ENCODE measurements at regions not wholly inside any gene's neighbourhood (a gene's known extent, or its start where the extent isn't known, plus 50 kb on each side); places are given as distances from the start of the nearest gene placed in this dataset.

DNA sequence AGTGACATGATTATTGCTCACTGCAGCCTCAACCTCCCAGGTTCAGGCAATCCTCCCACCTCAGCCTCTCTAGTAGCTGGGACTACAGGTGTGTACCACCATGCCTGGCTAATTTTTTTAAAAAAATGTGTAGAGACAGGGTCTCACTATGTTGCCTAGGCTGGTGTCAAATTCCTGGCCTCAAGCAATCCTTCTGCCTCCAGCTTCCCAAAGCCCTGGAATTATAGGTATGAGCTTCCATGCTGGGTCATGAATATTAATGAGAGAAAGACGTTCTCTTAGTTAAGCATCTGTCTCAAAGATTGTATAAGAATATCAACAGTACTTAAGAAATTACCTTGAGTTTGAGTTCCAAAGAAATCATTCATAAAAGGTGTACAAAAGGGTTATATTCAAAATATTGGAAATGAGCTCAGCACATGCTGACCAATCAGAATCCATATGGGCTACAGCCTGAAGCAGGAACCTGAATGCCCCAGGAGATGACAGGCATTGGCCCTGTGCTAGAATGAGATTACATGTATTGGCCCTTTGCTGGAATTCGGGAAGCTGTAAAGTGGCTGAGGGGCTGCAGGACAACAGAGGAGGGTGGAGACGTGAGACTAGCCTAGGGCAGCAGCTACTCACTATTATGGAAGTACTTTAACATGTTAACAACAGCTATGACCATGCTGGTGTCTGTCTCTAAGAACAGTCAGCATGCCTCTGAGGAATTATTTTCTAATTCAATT lies 157.0 kb upstream of the CPNE8 start:
- no peak for DNase-seq (ENCODE audit: low read depth)

DNA sequence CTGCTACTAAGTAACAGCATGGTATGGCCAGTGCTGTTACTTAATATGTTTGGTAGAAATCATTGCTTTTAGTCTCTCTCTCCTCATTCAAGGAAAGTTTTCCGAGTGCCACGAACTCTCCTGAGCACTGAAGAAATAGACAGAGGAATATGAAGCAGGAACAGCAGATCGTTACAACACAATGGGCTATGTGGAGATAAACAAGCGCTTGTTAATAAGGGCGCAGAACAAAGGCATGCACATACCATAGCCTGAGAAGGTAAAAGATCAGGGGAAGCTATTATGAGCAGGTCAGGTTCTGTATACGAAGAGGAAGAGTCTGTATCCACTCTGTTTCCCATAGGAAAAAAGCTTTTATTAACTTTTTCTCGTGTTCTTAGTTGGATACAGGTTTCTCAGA lies 156.2 kb upstream of the CPNE8 start:
- no peak overlapping the region for H3K4me3 ChIP-seq (ENCODE audit: low read depth, low read length)
- no peak for DNase-seq (ENCODE audit: low read depth)

More for the DNA sequence above, 157.0 kb upstream of the CPNE8 start:
- H3K4me3 ChIP-seq (ENCODE audit: low read depth, low read length): no peak overlapping the region

DNA sequence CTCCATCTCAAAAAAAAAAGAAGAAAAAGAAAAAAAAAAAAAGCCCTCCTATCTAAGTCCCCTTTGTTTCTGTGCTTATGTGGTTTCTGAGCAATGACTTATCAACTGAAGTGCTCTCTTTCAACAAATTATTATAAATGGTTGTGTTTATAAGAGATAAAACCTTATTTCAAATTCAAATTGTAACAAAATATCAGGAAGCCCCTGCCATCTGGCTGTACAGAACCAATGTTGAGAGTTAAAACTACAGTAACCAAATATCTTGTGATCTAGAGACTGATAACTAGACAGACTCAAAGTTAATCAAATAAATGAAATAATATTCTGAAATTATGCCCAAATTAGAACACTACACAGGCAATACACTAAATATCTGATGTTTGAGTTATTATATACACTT lies 143.0 kb upstream of the CPNE8 start:
- DNase-seq (ENCODE audit: low read depth): no peak
- H3K4me3 ChIP-seq (ENCODE audit: low read depth, low read length): no peak overlapping the region

DNA sequence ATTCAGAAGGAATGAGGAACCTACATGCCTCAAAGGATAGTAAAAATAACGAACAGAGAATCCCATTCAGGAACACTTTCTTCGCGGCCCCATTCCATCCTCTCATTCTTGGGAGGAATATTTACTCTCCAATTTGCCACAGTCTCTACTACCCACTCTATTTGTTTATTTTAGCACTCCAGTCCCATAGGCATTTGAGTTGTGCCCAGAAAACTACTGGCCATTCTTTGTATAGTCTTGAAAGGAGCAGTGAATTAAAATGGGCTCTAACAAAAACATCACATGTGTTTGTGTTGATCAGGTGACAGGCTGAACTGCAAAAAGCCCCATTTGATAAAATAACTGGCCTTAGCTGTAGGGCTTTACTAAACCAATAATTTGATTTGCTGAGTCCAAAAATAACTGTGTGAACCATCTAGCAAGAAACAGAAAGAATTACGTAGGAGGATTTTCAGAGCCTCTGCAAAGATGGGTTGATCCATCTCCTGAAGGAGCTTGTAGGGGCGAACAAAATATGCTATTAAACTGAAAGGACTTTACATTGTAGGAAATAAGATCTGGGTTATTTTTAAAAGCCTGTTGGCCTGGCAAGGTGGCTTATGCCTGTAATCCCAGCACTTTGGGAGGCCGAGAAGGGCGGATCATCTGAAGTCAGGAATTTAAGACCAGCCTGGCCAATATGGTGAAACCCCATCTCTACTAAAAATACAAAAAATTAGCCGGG lies 142.3 kb upstream of the CPNE8 start:
- DNase-seq (ENCODE audit: low read depth): no peak
- H3K4me3 ChIP-seq (ENCODE audit: low read depth, low read length): no peak overlapping the region

DNA sequence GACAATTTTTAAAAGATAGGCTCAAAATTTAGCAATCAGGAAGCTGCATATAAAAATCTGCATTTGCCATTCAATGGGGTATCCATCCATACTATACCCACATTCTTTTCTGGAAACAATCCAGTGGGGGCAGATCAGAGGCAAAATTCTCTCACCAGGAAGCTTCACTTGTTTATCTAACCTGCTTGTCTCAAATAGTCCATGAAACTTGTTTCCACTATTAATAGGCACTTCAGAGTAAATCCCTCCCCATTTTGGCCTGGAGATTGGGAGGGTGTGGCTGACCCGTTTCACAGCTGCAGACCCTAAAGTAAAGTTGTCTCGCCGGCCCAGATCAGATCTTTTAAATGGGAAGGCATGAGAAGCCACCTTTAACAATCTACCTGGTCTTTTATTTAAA lies 139.4 kb upstream of the CPNE8 start:
- no peak overlapping the region for H3K4me3 ChIP-seq (ENCODE audit: low read depth, low read length)
- DNase-seq (ENCODE audit: low read depth): no peak

DNA sequence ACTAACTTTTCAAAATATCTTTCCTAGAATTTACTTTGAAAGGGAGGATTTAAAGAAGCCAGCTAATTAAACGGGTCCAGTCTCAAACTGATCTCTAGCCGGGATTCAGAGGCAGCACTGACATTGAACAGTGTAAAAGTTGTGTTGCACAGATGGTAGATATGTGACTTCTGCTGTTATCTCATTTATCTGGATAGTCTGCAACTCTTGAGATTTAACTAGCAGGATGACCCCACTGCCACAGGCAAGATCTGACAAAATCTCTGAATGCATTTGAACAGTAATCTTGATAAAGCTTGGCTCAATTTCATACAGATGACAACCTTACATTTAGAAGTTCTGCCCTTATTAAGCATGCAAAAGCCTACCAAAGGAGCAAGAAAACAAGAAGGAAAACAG lies 138.0 kb upstream of the CPNE8 start:
- DNase-seq (ENCODE audit: low read depth): no peak

DNA sequence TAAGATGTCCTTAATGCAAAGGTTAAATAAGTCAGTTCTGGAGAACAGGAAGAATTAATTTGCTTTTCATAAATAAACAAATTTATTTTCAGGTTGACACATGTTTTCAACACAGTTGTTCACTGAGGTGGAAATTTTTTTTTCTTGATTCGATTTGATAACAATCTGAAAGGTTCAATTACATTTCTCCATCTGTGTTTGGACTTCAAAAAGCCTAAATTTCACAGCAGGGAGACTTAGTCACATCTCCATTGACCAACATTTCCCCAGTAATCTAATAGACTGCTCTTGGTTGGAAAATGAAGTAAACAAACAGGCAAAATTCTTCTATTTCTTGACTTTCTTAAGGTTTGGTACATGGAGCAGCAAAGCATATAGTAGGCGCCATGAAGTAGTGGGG lies 134.9 kb upstream of the CPNE8 start:
- no peak overlapping the region for H3K4me3 ChIP-seq (ENCODE audit: low read depth, low read length)
- DNase-seq (ENCODE audit: low read depth): no peak

More for the DNA sequence above, 138.0 kb upstream of the CPNE8 start:
- no peak overlapping the region for H3K4me3 ChIP-seq (ENCODE audit: low read depth, low read length)

DNA sequence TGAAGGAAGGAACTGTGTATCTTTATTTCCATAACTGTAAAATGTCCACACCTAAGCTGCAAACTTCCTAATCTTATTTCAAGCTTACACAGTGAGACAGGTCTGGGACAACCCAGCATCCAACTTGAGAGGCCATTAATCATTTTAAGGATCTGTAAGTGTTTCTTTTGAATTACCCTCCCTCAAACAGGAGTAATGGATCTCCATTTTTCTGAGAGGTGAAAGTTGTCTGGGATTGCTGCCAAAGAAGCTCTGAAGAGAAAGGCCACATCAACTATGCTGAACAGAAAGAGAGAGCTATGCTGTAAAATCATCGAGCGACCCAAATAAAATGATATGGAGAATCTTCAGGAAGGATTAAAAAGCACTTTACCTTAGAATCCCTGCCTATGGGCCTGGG lies 131.7 kb upstream of the CPNE8 start:
- no peak for DNase-seq (ENCODE audit: low read depth)
- H3K4me3 ChIP-seq (ENCODE audit: low read depth, low read length): no peak overlapping the region

DNA sequence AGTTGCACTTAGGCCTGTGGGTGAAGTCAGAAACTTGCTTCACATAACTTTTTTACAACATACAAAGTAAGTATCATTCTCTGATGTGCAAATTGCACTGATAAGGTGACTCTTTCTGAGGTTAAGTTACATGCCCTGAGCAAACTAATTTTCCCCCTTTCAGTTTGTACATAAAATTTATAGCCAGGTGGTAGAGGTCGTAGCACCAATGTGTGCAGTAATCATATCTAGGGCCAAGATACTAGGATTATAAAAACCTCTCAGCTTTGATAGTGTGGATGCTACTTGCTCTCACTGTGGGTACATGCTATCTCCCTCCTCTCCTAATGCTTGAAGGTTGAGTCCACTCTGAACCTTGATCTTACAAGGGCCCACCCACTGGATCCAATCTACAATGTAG lies 130.7 kb upstream of the CPNE8 start:
- no peak for DNase-seq (ENCODE audit: low read depth)
- H3K4me3 ChIP-seq (ENCODE audit: low read depth, low read length): no peak overlapping the region

DNA sequence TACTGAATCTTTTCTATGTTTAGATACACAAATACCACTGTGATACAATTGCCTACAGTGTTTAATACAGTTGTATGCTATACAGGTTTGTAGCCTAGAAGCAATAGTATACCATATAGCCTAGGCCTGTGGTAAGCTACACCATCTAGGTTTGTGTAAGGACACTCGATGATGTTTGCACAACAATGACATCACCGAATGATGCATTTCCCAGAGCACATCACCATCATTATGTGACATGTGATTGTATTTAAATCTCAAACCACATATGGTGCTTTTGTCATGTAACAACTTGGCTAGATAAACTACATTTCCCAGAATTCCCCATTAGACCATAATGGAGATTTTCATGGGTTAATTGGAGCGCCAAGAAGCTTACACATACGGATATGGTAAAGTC lies 128.4 kb upstream of the CPNE8 start:
- DNase-seq (ENCODE audit: low read depth): no peak
- no peak overlapping the region for H3K4me3 ChIP-seq (ENCODE audit: low read depth, low read length)

DNA sequence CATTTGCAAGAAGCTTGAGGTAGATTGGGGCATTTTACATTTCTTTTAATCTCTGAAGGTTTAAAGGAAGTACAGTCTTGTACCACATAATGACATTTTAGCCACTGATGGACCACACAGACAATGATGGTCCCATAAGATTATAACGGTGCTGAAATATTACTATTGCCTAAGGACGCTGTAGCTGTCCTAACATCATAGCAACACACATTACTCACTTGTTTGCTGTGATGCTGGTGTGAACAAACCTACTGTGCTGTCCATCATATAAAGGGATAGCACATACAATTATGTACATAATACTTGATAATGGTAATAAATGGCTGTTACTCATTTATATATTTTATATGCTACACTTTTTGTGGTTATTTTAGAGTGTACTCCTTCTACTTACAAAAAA lies 127.1 kb upstream of the CPNE8 start:
- DNase-seq (ENCODE audit: low read depth): no peak
- H3K4me3 ChIP-seq (ENCODE audit: low read depth, low read length): no peak overlapping the region

DNA sequence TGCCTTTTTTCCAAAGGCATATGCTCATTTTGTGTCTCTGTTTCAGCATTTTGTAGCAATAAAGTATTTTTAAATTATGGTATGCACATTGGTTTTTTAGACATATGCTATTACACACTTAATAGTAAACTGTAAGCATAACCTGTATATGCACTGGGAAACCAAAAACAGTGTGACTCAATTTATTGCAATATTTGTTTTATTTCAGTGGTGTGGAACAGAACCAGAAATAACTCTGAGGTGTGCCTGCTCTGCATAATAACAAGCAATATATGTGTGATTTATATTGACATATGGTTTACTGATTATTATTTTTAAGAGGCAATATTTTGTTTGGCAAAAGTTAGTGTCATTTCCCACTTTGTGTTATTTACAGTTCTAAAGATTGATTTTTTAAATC lies 126.6 kb upstream of the CPNE8 start:
- no peak for DNase-seq (ENCODE audit: low read depth)

DNA sequence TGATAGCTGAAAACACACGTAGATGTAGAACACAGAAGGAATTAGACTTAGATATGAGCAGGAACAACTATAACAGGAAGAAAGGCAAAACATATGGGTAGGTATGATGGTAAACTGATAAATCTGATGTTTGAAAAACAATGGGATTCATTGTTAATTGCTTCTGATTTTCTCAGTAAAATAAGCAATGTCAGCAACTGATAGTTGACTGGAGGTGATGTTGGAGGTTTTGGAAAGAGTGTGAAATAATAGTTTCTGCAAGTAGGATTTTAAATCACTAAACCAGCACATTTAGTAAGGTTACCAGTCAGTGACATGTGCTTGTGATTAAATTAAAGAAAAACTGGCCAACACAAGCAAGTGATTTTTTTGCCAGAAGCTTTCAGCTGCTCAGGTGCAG lies 123.0 kb upstream of the CPNE8 start:
- no peak for DNase-seq (ENCODE audit: low read depth)
- H3K4me3 ChIP-seq (ENCODE audit: low read depth, low read length): no peak overlapping the region

More for the DNA sequence above, 126.6 kb upstream of the CPNE8 start:
- H3K4me3 ChIP-seq (ENCODE audit: low read depth, low read length): no peak overlapping the region

DNA sequence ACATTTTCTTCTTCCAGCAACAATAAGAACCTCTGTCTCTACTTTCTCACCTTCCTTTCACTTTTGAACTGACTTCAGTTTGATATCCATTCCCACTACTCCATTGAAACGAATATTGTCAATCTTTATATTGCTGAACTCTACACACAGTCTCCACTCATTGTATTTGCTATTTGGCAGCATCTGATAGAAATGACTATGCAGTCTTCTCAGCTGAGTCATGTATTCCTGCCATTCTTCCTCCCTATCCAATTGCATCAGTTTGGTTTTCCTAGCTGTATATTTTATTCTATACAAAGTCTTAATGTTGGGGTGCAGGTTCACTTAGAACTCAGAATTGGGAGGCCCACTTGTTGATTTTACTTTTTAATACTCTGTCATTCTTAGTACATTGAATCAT lies 107.5 kb upstream of the CPNE8 start:
- no peak overlapping the region for H3K4me3 ChIP-seq (ENCODE audit: low read depth, low read length)
- no peak for DNase-seq (ENCODE audit: low read depth)

DNA sequence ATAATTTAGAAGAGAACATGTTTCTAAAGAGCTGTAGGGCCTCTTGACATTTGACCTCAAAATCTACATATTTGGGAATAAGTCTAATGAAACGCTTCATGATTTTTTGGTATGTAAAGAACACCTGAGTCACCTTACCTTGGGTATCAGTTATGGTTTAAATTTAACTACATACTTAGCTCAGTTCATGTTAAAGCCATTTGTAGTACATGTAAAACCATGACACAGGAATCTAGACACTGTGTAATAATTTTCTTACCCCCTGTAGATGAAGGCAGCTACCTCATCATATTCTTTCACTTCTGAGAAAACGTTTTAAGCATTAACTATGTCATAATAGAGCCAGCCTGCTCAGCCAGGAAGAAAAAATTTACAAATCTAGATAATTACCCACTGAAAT lies 105.8 kb upstream of the CPNE8 start:
- DNase-seq (ENCODE audit: low read depth): no peak
- no peak overlapping the region for H3K4me3 ChIP-seq (ENCODE audit: low read depth, low read length)

DNA sequence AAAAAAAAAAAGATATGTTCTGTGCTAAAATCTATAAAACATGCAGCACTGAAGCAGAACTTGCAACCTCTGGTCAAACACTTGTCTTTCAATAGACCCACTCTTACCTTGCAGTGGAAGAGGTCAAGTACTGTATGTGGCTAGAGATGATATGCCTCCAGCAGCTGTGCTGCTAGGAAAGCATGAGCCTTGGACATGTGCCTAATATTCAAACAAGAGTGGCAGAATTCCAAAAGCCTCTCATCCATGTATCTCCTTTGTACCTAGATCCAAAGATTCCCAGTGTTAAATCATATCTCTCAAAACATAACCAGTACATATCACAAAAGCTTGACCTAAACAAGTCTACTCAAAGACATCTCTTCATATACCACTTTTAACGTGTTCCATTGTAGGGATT lies 105.0 kb upstream of the CPNE8 start:
- H3K4me3 ChIP-seq (ENCODE audit: low read depth, low read length): no peak overlapping the region
- DNase-seq (ENCODE audit: low read depth): no peak

DNA sequence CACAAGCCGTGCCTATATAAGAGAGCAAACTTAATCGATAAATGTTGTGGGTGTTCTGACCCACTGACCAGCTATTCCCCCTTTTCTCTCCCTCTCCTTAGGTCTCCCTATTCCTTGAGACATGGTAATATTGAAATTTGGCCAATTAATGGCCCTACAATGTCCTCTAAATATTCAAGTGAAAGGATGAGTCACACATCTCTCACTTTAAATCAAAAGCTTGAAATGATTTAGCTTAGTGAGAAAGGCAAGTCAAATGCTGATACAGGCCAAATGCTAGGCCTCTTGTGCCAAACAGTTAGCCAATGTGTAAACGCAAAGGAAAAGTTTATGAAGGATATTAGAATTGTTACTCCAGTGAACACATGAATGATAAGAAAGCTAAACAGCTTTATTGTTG lies 102.2 kb upstream of the CPNE8 start:
- DNase-seq (ENCODE audit: low read depth): no peak
- H3K4me3 ChIP-seq (ENCODE audit: low read depth, low read length): no peak overlapping the region

DNA sequence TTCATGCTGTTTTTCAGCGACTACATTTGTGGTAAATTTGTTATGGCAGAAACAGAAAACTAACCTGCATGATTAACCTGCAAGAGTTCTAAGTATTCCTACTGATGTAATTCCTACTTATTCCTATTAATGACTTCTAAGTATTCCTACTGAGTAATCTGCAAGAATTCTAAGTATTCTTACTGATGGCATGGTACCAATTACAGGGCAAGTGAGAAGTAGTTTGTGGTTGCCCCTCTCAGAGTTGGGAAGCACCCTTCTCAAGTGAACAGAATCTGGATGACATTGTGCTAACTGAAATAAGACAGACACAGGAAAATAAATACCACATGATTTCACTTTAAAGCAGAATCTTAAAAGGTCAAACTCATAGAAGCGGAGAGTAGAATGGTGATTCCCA lies 100.9 kb upstream of the CPNE8 start:
- H3K4me3 ChIP-seq (ENCODE audit: low read depth, low read length): no peak overlapping the region
- DNase-seq (ENCODE audit: low read depth): no peak

DNA sequence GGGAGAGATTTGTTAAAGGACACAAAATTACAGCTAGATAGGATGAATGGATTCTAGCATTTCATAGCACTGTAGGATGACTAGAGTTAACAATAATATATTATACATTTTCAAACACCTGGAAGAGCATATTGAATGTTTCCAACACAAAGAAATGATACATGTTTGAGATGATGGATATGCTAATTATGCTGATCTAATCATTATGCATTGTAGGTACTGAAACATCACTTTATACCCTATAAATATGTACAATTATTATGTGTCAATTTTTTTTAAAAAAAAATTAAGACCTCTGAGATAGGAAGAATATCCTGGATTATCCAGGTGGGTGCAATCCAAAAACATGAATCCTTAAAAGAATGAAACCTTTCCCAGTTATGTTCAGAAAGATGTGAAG lies 100.3 kb upstream of the CPNE8 start:
- no peak for DNase-seq (ENCODE audit: low read depth)
- H3K4me3 ChIP-seq (ENCODE audit: low read depth, low read length): no peak overlapping the region

DNA sequence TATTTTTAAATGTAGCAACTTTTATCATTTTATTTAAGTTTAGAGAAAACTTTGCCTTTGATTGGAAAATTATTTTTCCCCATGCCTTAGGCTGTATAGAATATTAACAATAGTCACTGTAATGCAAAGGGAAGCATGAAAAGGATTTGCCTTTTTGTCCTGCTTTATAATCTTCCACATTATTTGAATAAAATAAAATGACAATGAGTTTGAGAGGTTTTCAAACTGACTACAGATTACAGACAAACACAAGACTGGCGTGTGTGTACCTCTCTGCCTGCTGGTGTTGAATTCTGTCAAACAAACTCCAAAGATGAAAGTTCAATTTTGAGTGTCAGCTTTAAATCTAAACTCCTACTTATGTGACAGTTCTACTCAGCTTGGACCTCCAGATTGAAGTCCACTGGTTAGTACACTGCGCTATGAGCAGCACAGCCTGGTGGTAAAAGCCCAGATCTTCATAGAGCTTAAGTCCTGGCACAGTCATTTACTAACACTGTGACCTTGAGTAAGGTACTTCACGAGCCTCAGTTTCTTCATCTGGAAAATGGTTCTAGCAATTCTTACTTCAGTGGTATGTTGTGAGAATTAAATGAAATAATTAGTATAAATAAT lies 98.3 kb upstream of the CPNE8 start:
- DNase-seq (ENCODE audit: low read depth): no peak
- H3K4me3 ChIP-seq (ENCODE audit: low read depth, low read length): no peak overlapping the region

DNA sequence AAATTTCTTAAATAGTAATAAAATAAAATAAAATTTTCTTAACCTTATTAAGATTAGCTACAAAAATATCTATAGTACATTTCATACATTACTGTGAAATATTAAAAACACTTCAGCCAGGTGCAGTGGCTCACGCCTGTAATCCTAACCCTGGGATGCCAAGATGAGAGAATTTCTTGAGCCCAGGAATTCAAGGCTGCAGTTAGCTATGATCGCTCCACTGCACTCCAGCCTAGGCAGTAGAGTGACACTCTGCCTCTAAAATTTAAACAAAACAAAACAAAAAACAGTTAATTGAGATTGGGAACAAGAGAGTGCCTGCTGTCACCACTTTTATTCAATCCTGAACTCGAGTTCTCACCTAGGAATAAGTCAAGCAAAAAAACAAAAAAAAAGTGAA lies 95.0 kb upstream of the CPNE8 start:
- H3K4me3 ChIP-seq (ENCODE audit: low read depth, low read length): no peak overlapping the region
- no peak for DNase-seq (ENCODE audit: low read depth)
